ENCODE measurements at regions not wholly inside any gene's neighbourhood (a gene's known extent, or its start where the extent isn't known, plus 50 kb on each side); places are given as distances from the start of the nearest gene placed in this dataset.

- TF ChIP-seq ZNF24 (IDR thresholded peaks at IDR 0.05) (no peak), POLR2AphosphoS5 (IDR thresholded peaks at IDR 0.05; ENCODE audit: low read length) (no peak), EP300 (IDR thresholded peaks at IDR 0.05; ENCODE audit: borderline replicate concordance in 1 of 2, control insufficient read depth in 1 of 2, low read depth in 2 of 2, low read length in 2 of 2) (no peak), MYC (IDR thresholded peaks at IDR 0.05; ENCODE audit: insufficient read depth, insufficient read length, insufficient replicate concordance, low read length, severe bottlenecking) (no peak), CTCF (IDR thresholded peaks at IDR 0.05 in 2 of 3, conservative IDR thresholded peaks at IDR 0.05 in 1 of 3; ENCODE audit: control insufficient read depth in 2 of 3, extremely low read depth in 1 of 3, insufficient read depth in 1 of 3, low read depth in 3 of 3, low read length in 3 of 3) (no peak), NFIC (IDR thresholded peaks at IDR 0.05; ENCODE audit: low read depth, low read length) (no peak), IKZF1 (conservative IDR thresholded peaks at IDR 0.05) (no peak)
Measured at GRCh38 chr9:18007621-18008020, 428.8 kb downstream of the SH3GL2 start.
